H1 (cell line): ENCODE measurements at regions not wholly inside any gene's neighbourhood (a gene's known extent, or its start where the extent isn't known, plus 50 kb on each side); places are given as distances from the start of the nearest gene placed in this dataset.

Experiments used
- CTCF ChIA-PET: fragments of 300-600 bp; sonication (Branson Sonifier 250); formaldehyde crosslinking; loops from one replicate; lab custom pipeline; 2021; ENCODE audit not compliant: partially characterized antibody; lab: Charles Lee
- POLR2A ChIA-PET: fragments of 300-600 bp; sonication (Branson Sonifier 250); formaldehyde crosslinking; loops from one replicate; lab custom pipeline; 2021; ENCODE audit warnings: inconsistent platforms; ENCODE audit not compliant: partially characterized antibody; lab: Charles Lee
- DNase-seq, 2 experiments: peaks; one replicate each; pipeline versions ENCODE4 v3.0.0 to v3.0.0-alpha.2; 2010 to 2022; ENCODE audit warnings: low spot score in 2 of 2, low read depth in 1 of 2, mixed read lengths in 1 of 2
- FAIRE-seq: peaks from 2 replicates; lab custom pipeline; 2011; peaks lifted over from hg19 to GRCh38; lab: Jason Lieb, UNC
- H2AFZ ChIP-seq: 2 replicates; pipeline ENCODE4 v1.8.1; 2012; ENCODE audit warnings: low read length, inconsistent platforms
- H2AK5ac ChIP-seq: 2 replicates; pipeline ENCODE4 v1.6.1; 2013; ENCODE audit warnings: low read depth, low read length
- H2BK120ac ChIP-seq: replicated peaks from 2 replicates; pipeline ENCODE3; 2013; ENCODE audit warnings: low read depth, low read length, inconsistent platforms
- H2BK12ac ChIP-seq: 2 replicates; pipeline ENCODE4 v1.6.1; 2013; ENCODE audit warnings: low read depth, low read length
- H2BK15ac ChIP-seq: 2 replicates; pipeline ENCODE4 v1.6.1; 2013; ENCODE audit warnings: low read length
- H2BK20ac ChIP-seq: 2 replicates; pipeline ENCODE4 v1.6.1; 2013; ENCODE audit warnings: low read length
- H2BK5ac ChIP-seq: 2 replicates; pipeline ENCODE4 v1.6.1; 2013; ENCODE audit warnings: low read depth, low read length
- H3K14ac ChIP-seq: 2 replicates; pipeline ENCODE4 v1.6.1; 2013; ENCODE audit warnings: inconsistent platforms; ENCODE audit not compliant: insufficient read length
- H3K18ac ChIP-seq: 2 replicates; pipeline ENCODE4 v1.6.1; 2013; ENCODE audit warnings: low read length; ENCODE audit errors: extremely low read depth
- H3K23ac ChIP-seq: 2 replicates; pipeline ENCODE4 v1.6.1; 2013; ENCODE audit warnings: inconsistent platforms; ENCODE audit not compliant: insufficient read length
- H3K23me2 ChIP-seq: 2 replicates; pipeline ENCODE4 v1.6.1; 2013; ENCODE audit warnings: low read depth, low read length
- H3K27ac ChIP-seq: 2 replicates; pipeline ENCODE4 v1.6.1; 2011; ENCODE audit warnings: low read depth, low read length, inconsistent platforms
- H3K27me3 ChIP-seq, 4 experiments: replicated peaks in 1 of 4; 1 replicate in 1 of 4; 2 replicates in 3 of 4; pipeline versions ENCODE4 v1.6.1 to v1.8.1; 2011 to 2013; ENCODE audit warnings: low read length in 3 of 4, mild to moderate bottlenecking in 3 of 4, inconsistent platforms in 2 of 4, mixed read lengths in 2 of 4, moderate library complexity in 1 of 4; ENCODE audit not compliant: control insufficient read depth in 3 of 4, insufficient read depth in 3 of 4; ENCODE audit errors: extremely low read depth in 1 of 4
- H3K36me3 ChIP-seq, 4 experiments: 2 replicates each; pipeline versions ENCODE4 v1.6.1 to v1.8.1; 2011 to 2013; ENCODE audit warnings: mild to moderate bottlenecking in 4 of 4, low read length in 3 of 4, moderate library complexity in 2 of 4, control low read depth in 1 of 4, inconsistent platforms in 1 of 4; ENCODE audit not compliant: insufficient read depth in 4 of 4, control insufficient read depth in 2 of 4
- H3K4ac ChIP-seq: replicated peaks from 2 replicates; pipeline ENCODE3; 2013; ENCODE audit warnings: low read length, low read depth, mixed read lengths, inconsistent platforms; ENCODE audit not compliant: insufficient read length
- H3K4me1 ChIP-seq, 4 experiments: replicated peaks in 1 of 4; 1 replicate in 1 of 4; 2 replicates in 3 of 4; pipeline versions ENCODE4 v1.6.1 to v1.8.1; 2011 to 2013; ENCODE audit warnings: low read length in 3 of 4, inconsistent platforms in 2 of 4, mixed read lengths in 1 of 4; ENCODE audit not compliant: insufficient read depth in 4 of 4, control insufficient read depth in 3 of 4
- H3K4me2 ChIP-seq, 2 experiments: 2 replicates each; pipeline versions ENCODE4 v1.6.1 to v1.8.1; 2011 to 2013; ENCODE audit warnings: low read depth in 2 of 2, low read length in 2 of 2, control low read depth in 1 of 2, inconsistent platforms in 1 of 2, mild to moderate bottlenecking in 1 of 2; ENCODE audit not compliant: insufficient read depth in 1 of 2
- H3K4me3 ChIP-seq, 4 experiments: fragments of 200-600, 300-600 bp in 1 of 4; sonication (generic), shearing (Covaris generic), sonication (Bioruptor Twin) in 1 of 4; 2 replicates each; pipeline versions ENCODE4 v1.5.1 to v1.8.1; 2011 to 2016; ENCODE audit warnings: low read length in 4 of 4, low read depth in 3 of 4, control low read depth in 2 of 4, inconsistent platforms in 2 of 4, mild to moderate bottlenecking in 2 of 4, mixed read lengths in 1 of 4, moderate library complexity in 1 of 4; ENCODE audit not compliant: insufficient read depth in 2 of 4; ENCODE audit errors: extremely low read depth in 1 of 4
- H3K56ac ChIP-seq: replicated peaks from 2 replicates; pipeline ENCODE3; 2013; ENCODE audit warnings: low read depth, mild to moderate bottlenecking, mixed read lengths, low read length, inconsistent platforms; ENCODE audit not compliant: insufficient read length
- H3K79me1 ChIP-seq: 2 replicates; pipeline ENCODE4 v1.6.1; 2013; ENCODE audit warnings: low read depth, low read length, control low read depth
- H3K79me2 ChIP-seq, 2 experiments: 2 replicates each; pipeline versions ENCODE4 v1.6.1 to v1.8.1; 2012 to 2013; ENCODE audit warnings: low read length in 2 of 2, mild to moderate bottlenecking in 2 of 2, inconsistent platforms in 1 of 2; ENCODE audit not compliant: insufficient read depth in 2 of 2, control insufficient read depth in 1 of 2
- H3K9ac ChIP-seq, 4 experiments: replicated peaks in 1 of 4; 1 replicate in 1 of 4; 2 replicates in 3 of 4; pipeline versions ENCODE4 v1.6.1 to v1.8.1; 2011 to 2013; ENCODE audit warnings: low read depth in 3 of 4, low read length in 3 of 4, control low read depth in 2 of 4, mild to moderate bottlenecking in 2 of 4, moderate library complexity in 2 of 4, inconsistent platforms in 1 of 4; ENCODE audit errors: extremely low read depth in 1 of 4
- H3K9me3 ChIP-seq, 2 experiments: 2 replicates each; pipeline versions ENCODE4 v1.6.1 to v1.8.1; 2012 to 2013; ENCODE audit warnings: mild to moderate bottlenecking in 2 of 2, moderate library complexity in 2 of 2, control low read depth in 1 of 2, inconsistent platforms in 1 of 2, low read depth in 1 of 2, low read length in 1 of 2, mixed read lengths in 1 of 2; ENCODE audit not compliant: insufficient read depth in 2 of 2
- H4K20me1 ChIP-seq, 2 experiments: replicated peaks in 1 of 2; 2 replicates each; pipeline versions ENCODE3 to v1.8.1; 2011 to 2013; ENCODE audit warnings: inconsistent platforms in 2 of 2, low read length in 2 of 2, mild to moderate bottlenecking in 1 of 2; ENCODE audit not compliant: insufficient read depth in 2 of 2, control insufficient read depth in 1 of 2
- H4K5ac ChIP-seq: 2 replicates; pipeline ENCODE4 v1.6.1; 2013; ENCODE audit warnings: low read length, low read depth, mixed read lengths, inconsistent platforms; ENCODE audit not compliant: insufficient read length
- H4K8ac ChIP-seq: 2 replicates; pipeline ENCODE4 v1.8.0; 2013; ENCODE audit warnings: mild to moderate bottlenecking, moderate library complexity, low read length, inconsistent platforms; ENCODE audit not compliant: insufficient read depth; ENCODE audit errors: extremely low read depth
- H4K91ac ChIP-seq: replicated peaks from 2 replicates; pipeline ENCODE3; 2013; ENCODE audit warnings: low read length, mixed read lengths, inconsistent platforms; ENCODE audit not compliant: insufficient read length
- BRCA1 ChIP-seq: IDR thresholded peaks from 2 replicates; pipeline ENCODE4 v1.6.1; 2012; ENCODE audit warnings: low read depth, low read length, improper control_type of control experiment
- CHD2 ChIP-seq: IDR thresholded peaks from 2 replicates; pipeline ENCODE4 v1.6.1; 2012; ENCODE audit warnings: low read length, improper control_type of control experiment
- HDAC2 ChIP-seq, 2 experiments: fragments of 300-600 bp in 1 of 2; sonication (generic) in 1 of 2; IDR thresholded peaks; 2 replicates each; pipeline ENCODE4 v1.6.1; 2011 to 2012; ENCODE audit warnings: low read depth in 2 of 2, low read length in 2 of 2, mild to moderate bottlenecking in 2 of 2, moderate library complexity in 2 of 2, borderline replicate concordance in 1 of 2, inconsistent platforms in 1 of 2
- JUN ChIP-seq: IDR thresholded peaks from 2 replicates; pipeline ENCODE4 v1.6.1; 2011; ENCODE audit warnings: low read depth, mild to moderate bottlenecking, improper control_type of control experiment, low read length
- JUND ChIP-seq: IDR thresholded peaks from 2 replicates; pipeline ENCODE4 v1.6.1; 2011; ENCODE audit warnings: mild to moderate bottlenecking, improper control_type of control experiment, low read length
- KDM1A ChIP-seq: fragments of 200-600, 300-600 bp; sonication (generic); IDR thresholded peaks from 2 replicates; pipeline ENCODE4 v1.7.1; 2016; ENCODE audit warnings: mild to moderate bottlenecking, low read length, borderline replicate concordance
- KDM4A ChIP-seq: IDR thresholded peaks from one replicate; pipeline ENCODE4 v1.7.1; 2012; ENCODE audit warnings: low read depth, mild to moderate bottlenecking, moderate library complexity, low read length, inconsistent platforms; ENCODE audit not compliant: severe bottlenecking
- MAX ChIP-seq: IDR thresholded peaks from 2 replicates; pipeline ENCODE4 v1.6.1; 2012; ENCODE audit warnings: inconsistent platforms
- POLR2A ChIP-seq, 2 experiments: IDR thresholded peaks; 1 replicate in 1 of 2; 2 replicates in 1 of 2; pipeline ENCODE4 v1.6.1; 2011; ENCODE audit warnings: low read depth in 2 of 2, low read length in 2 of 2, mild to moderate bottlenecking in 2 of 2; ENCODE audit errors: control extremely low read depth in 1 of 2
- SIN3A ChIP-seq, 2 experiments: IDR thresholded peaks in 1 of 2; conservative IDR thresholded peaks in 1 of 2; 2 replicates each; pipeline ENCODE4 v1.6.1; 2011 to 2012; ENCODE audit warnings: low read length in 2 of 2, improper control_type of control experiment in 1 of 2, low read depth in 1 of 2, mild to moderate bottlenecking in 1 of 2
- SP1 ChIP-seq: IDR thresholded peaks from 2 replicates; pipeline ENCODE4 v1.6.1; 2011; ENCODE audit warnings: low read depth, low read length
- SRF ChIP-seq: IDR thresholded peaks from 2 replicates; pipeline ENCODE4 v1.6.1; 2011; ENCODE audit warnings: mild to moderate bottlenecking, low read depth, low read length, moderate library complexity
- TEAD4 ChIP-seq: IDR thresholded peaks from 2 replicates; pipeline ENCODE4 v1.6.1; 2012; ENCODE audit warnings: low read depth, low read length, inconsistent platforms, mixed read lengths
- WGBS, 2 experiments: shearing (Covaris generic) in 1 of 2; methylation state at CpG; one replicate each; pipeline versions ENCODE4 v1.1.6 to v1.1.7; 2013 to 2015; ENCODE audit warnings: low lambda C conversion rate in 2 of 2, mixed read lengths in 2 of 2, inconsistent platforms in 1 of 2, low coverage in 1 of 2, missing lambda C conversion rate in 1 of 2; ENCODE audit not compliant: insufficient replicate concordance in 2 of 2, insufficient coverage in 1 of 2, insufficient read length in 1 of 2; ENCODE audit errors: extremely low coverage in 1 of 2, missing lambda C conversion rate in 1 of 2; 5-methylcytosine and 5-hydroxymethylcytosine counted together

GRCh38 chr18:47530695-47531094 lies 279.2 kb upstream of the SKOR2 start:
- DNase-seq: no peak
- no peak for FAIRE-seq
- Histone ChIP-seq H3K4me3 (no peak overlapping the region), H3K23me2 (no peaks in the 10 kb centered on the region), H4K5ac (no peak overlapping the region), H3K9me3 (no peaks in the 10 kb centered on the region), H2BK20ac (no peak overlapping the region), H3K23ac (no peak overlapping the region), H2BK5ac (no peak overlapping the region), H4K20me1 (no peaks in the 10 kb centered on the region), H3K9ac (no peak overlapping the region), H2AFZ (no peak overlapping the region), H3K56ac (no peak overlapping the region), H3K14ac (no peak overlapping the region), H2BK120ac (no peak overlapping the region), H2AK5ac (no peak overlapping the region), H3K27ac (no peak overlapping the region), H3K4me1 (0 out of 7 replicates have a peak, but pooled peaks cover 0 to 3% (median 0%) of the 10 kb centered on the region in 4 experiments), H3K79me1 (no peaks in the 10 kb centered on the region), H3K79me2 (no peaks in the 10 kb centered on the region), H3K18ac (no peak overlapping the region), H3K4ac (no peak overlapping the region), H4K91ac (no peak overlapping the region), H2BK15ac (no peak overlapping the region), H2BK12ac (no peak overlapping the region), H4K8ac (no peak overlapping the region), H3K4me2 (no peak overlapping the region), H3K27me3 (no peaks in the 10 kb centered on the region), H3K36me3 (no peaks in the 10 kb centered on the region)
- 93% methylated on average over 3 of the region's 3 CpGs; no CpG with 5 or more reads in 1 of the 2 experiments for WGBS, 2 experiments
- TF ChIP-seq SIN3A (conservative IDR thresholded peaks at IDR 0.05 in 1 of 2, IDR thresholded peaks at IDR 0.05 in 1 of 2; ENCODE audit: low read depth in 1 of 2, low read length in 2 of 2): no peak
- no peak for TF ChIP-seq SP1
- no peak for TF ChIP-seq TEAD4
- TF ChIP-seq POLR2A (IDR thresholded peaks at IDR 0.05; ENCODE audit: control extremely low read depth in 1 of 2, low read depth in 2 of 2, low read length in 2 of 2): no peak
- TF ChIP-seq JUND: no peak
- TF ChIP-seq KDM1A: no peak
- TF ChIP-seq BRCA1: no peak
- no peak for TF ChIP-seq JUN
- no peak for TF ChIP-seq KDM4A
- no peak for TF ChIP-seq SRF
- TF ChIP-seq CHD2: no peak
- no peak for TF ChIP-seq MAX
- no peak for TF ChIP-seq HDAC2 (IDR thresholded peaks at IDR 0.05; ENCODE audit: borderline replicate concordance in 1 of 2, low read depth in 2 of 2, low read length in 2 of 2)
- ChIA-PET POLR2A (no interaction called here), CTCF (interaction anchor here (0.6 to 3.1 kb wide), 4 partner anchors 14 to 224 kb away, joined by 3 to 15 read pairs (median 4); no protein-coding TSS in a partner anchor)
